Hepatocyte (in vitro differentiated cells): ENCODE measurements at regions not wholly inside any gene's neighbourhood (a gene's known extent, or its start where the extent isn't known, plus 50 kb on each side); places are given as distances from the start of the nearest gene placed in this dataset.

Source experiments
- CTCF ChIP-seq: fragments of 200-600 bp; sonication (generic); IDR thresholded peaks from 2 replicates; pipeline ENCODE4 v1.5.1; 2016; ENCODE audit warnings: antibody characterized with exemption, mild to moderate bottlenecking; ENCODE audit not compliant: poor library complexity
- EZH2 ChIP-seq: fragments of 200-600 bp; sonication (generic); IDR thresholded peaks from 2 replicates; pipeline ENCODE4 v1.6.1; 2016; ENCODE audit warnings: antibody characterized with exemption, mild to moderate bottlenecking, borderline replicate concordance
- EZH2phosphoT487 ChIP-seq: fragments of 200-600 bp; sonication (generic); IDR thresholded peaks from one replicate; pipeline ENCODE4 v1.6.1; 2018; ENCODE audit warnings: antibody characterized with exemption, mild to moderate bottlenecking, low read depth, moderate library complexity; ENCODE audit not compliant: unreplicated experiment, severe bottlenecking

DNA sequence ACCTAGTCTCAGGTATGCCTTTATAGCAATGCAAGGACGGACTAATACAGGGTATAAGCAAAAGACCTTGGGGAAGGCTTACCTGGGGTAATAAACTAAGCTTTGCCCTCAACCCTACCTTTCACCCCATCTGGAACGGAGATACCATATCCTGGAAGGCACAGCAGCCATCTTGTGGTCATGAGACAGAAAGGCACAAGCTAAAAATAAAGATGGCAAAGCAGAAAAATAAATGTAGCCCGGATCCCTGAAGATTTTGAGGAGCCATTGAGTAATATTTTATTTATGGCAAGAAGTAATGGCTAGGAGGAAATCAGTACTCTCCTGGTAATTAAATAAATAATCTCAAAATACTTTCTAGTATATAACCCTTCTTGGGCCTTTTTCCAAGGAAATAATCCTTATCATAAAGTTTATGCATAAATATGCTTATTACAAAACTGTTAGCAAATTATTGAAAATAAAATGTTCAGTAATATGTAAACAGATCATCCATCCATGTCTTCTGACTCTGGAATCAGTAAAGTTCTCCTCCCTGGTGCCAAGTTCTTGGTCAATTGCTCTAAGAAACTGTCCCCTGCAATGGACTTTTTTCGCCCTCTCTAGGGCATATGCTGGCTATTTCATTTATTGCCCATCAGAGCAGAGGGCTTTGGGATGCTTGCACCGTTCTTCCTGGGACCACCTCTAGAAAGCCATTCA is 198.7 kb downstream of the SPP2 start:
- TF ChIP-seq CTCF, result no peak
- TF ChIP-seq EZH2, result no peak
- no peak for TF ChIP-seq EZH2phosphoT487
